ENCODE measurements at regions not wholly inside any gene's neighbourhood (a gene's known extent, or its start where the extent isn't known, plus 50 kb on each side); places are given as distances from the start of the nearest gene placed in this dataset.

- H3K36me3 ChIP-seq (ENCODE audit: insufficient read depth, insufficient read length, low read length), result no peaks in the 10 kb centered on the region
Measured at GRCh38 chr14:71301611-71302010, 394.4 kb downstream of the PCNX1 start.

GRCh38 chr14:71304690-71305089 is 397.4 kb downstream of the PCNX1 start:
- no peak for DNase-seq (ENCODE audit: low read depth, low spot score)
- H3K36me3 ChIP-seq (ENCODE audit: insufficient read depth, insufficient read length, low read length), result no peaks in the 10 kb centered on the region
- H3K9me3 ChIP-seq (ENCODE audit: insufficient read depth, low read length), result peaks cover 28% of the 10 kb centered on the region; the same call in 1 of the 2 replicates
- no peaks in the 10 kb centered on the region for H3K4me1 ChIP-seq (ENCODE audit: insufficient read depth, insufficient read length)
- TF ChIP-seq YY1 (IDR thresholded peaks at IDR 0.05; ENCODE audit: insufficient read depth, insufficient read length), result no peak
- TF ChIP-seq ZNF274 (IDR thresholded peaks at IDR 0.05; ENCODE audit: low read depth, low read length), result peak; percentile 75
- no peaks in the 10 kb centered on the region for H3K27me3 ChIP-seq (ENCODE audit: insufficient read depth, insufficient read length)
- H3K4me3 ChIP-seq (ENCODE audit: insufficient read length, low read depth), result no peak overlapping the region
- no peak overlapping the region for H3K9ac ChIP-seq (ENCODE audit: insufficient read length, low read depth)

More at GRCh38 chr14:71301611-71302010, 394.4 kb downstream of the PCNX1 start:
- no peaks in the 10 kb centered on the region for H3K27me3 ChIP-seq (ENCODE audit: insufficient read depth, insufficient read length)
- DNase-seq (ENCODE audit: low read depth, low spot score), result no peak
- TF ChIP-seq YY1 (IDR thresholded peaks at IDR 0.05; ENCODE audit: insufficient read depth, insufficient read length) (no peak), SUZ12 (IDR thresholded peaks at IDR 0.05; ENCODE audit: extremely low read depth, insufficient read depth, insufficient read length) (no peak), ZNF274 (IDR thresholded peaks at IDR 0.05; ENCODE audit: low read depth, low read length) (no peak)
- no peak overlapping the region for H3K4me3 ChIP-seq (ENCODE audit: insufficient read length, low read depth)
- no peak overlapping the region for H3K9ac ChIP-seq (ENCODE audit: insufficient read length, low read depth)
- H3K4me1 ChIP-seq (ENCODE audit: insufficient read depth, insufficient read length), result no peaks in the 10 kb centered on the region
- peaks cover 28% of the 10 kb centered on the region; the same call in 1 of the 2 replicates for H3K9me3 ChIP-seq (ENCODE audit: insufficient read depth, low read length)

DNA sequence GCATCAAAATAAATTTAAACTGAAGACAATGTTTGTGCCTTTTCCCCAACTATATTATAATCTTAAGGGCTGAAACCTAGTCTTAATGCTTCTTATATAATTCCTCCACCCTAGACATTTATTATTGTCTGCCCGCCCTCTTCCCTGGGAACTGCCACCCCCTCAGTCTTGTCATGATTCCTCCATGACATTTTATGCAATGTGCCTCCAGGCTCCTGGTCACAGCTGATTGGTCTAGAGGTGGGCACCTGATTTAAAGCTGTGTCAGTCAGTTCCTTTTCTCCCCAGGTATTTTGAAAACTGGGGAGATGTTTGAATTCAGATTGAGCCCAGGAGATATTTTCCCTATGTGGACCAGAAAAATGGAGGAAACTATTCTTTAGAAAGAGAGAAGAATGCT is 401.4 kb downstream of the PCNX1 start:
- no peak for DNase-seq (ENCODE audit: low read depth, low spot score)
- H3K27me3 ChIP-seq (ENCODE audit: insufficient read depth, insufficient read length), result no peaks in the 10 kb centered on the region
- H3K9me3 ChIP-seq (ENCODE audit: insufficient read depth, low read length), result peaks cover 23% of the 10 kb centered on the region; the same call in 1 of the 2 replicates
- no peak overlapping the region for H3K9ac ChIP-seq (ENCODE audit: insufficient read length, low read depth)
- H3K4me1 ChIP-seq (ENCODE audit: insufficient read depth, insufficient read length), result no peaks in the 10 kb centered on the region
- no peak for TF ChIP-seq YY1 (IDR thresholded peaks at IDR 0.05; ENCODE audit: insufficient read depth, insufficient read length)
- TF ChIP-seq ZNF274 (IDR thresholded peaks at IDR 0.05; ENCODE audit: low read depth, low read length), result no peak
- TF ChIP-seq SUZ12 (IDR thresholded peaks at IDR 0.05; ENCODE audit: extremely low read depth, insufficient read depth, insufficient read length), result no peak
- H3K4me3 ChIP-seq (ENCODE audit: insufficient read length, low read depth), result no peak overlapping the region
- no peaks in the 10 kb centered on the region for H3K36me3 ChIP-seq (ENCODE audit: insufficient read depth, insufficient read length, low read length)

DNA sequence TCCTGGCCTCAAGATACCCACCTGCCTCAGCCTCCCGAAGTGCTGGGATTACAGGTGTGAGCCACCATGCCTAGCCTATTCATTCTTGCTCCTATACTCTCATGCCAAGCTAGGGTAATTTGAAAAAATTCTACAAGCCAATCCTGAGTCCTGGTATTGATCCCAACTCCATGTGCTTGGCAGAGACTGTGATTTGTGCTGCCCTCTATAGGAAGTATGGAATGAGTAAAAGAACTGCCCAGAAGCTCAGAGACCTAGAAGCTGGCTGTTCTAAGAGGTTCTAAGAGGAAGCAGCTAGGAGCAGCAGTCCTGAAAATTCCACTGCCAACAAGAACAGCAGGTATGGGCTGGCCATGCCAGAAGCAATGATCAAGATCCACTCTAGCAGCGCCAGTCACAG is 402.5 kb downstream of the PCNX1 start:
- H3K4me1 ChIP-seq (ENCODE audit: insufficient read depth, insufficient read length), result no peaks in the 10 kb centered on the region
- TF ChIP-seq SUZ12 (IDR thresholded peaks at IDR 0.05; ENCODE audit: extremely low read depth, insufficient read depth, insufficient read length) (no peak), ZNF274 (IDR thresholded peaks at IDR 0.05; ENCODE audit: low read depth, low read length) (no peak), YY1 (IDR thresholded peaks at IDR 0.05; ENCODE audit: insufficient read depth, insufficient read length) (no peak)
- no peak for DNase-seq (ENCODE audit: low read depth, low spot score)
- no peaks in the 10 kb centered on the region for H3K36me3 ChIP-seq (ENCODE audit: insufficient read depth, insufficient read length, low read length)
- H3K27me3 ChIP-seq (ENCODE audit: insufficient read depth, insufficient read length), result no peaks in the 10 kb centered on the region
- no peak overlapping the region for H3K4me3 ChIP-seq (ENCODE audit: insufficient read length, low read depth)
- no peak overlapping the region for H3K9ac ChIP-seq (ENCODE audit: insufficient read length, low read depth)
- H3K9me3 ChIP-seq (ENCODE audit: insufficient read depth, low read length), result peaks cover 16% of the 10 kb centered on the region; the same call in 1 of the 2 replicates

- Histone ChIP-seq H3K9me3 (ENCODE audit: insufficient read depth, low read length) (peaks cover 3% of the 10 kb centered on the region; the same call in 1 of the 2 replicates), H3K9ac (ENCODE audit: insufficient read length, low read depth) (no peak overlapping the region), H3K36me3 (ENCODE audit: insufficient read depth, insufficient read length, low read length) (no peaks in the 10 kb centered on the region), H3K27me3 (ENCODE audit: insufficient read depth, insufficient read length) (no peaks in the 10 kb centered on the region), H3K4me3 (ENCODE audit: insufficient read length, low read depth) (no peak overlapping the region), H3K4me1 (ENCODE audit: insufficient read depth, insufficient read length) (no peaks in the 10 kb centered on the region)
- TF ChIP-seq YY1 (IDR thresholded peaks at IDR 0.05; ENCODE audit: insufficient read depth, insufficient read length) (no peak), ZNF274 (IDR thresholded peaks at IDR 0.05; ENCODE audit: low read depth, low read length) (no peak), SUZ12 (IDR thresholded peaks at IDR 0.05; ENCODE audit: extremely low read depth, insufficient read depth, insufficient read length) (no peak)
- no peak for DNase-seq (ENCODE audit: low read depth, low spot score)
Measured at GRCh38 chr14:71311061-71311460, 403.8 kb downstream of the PCNX1 start.

DNA sequence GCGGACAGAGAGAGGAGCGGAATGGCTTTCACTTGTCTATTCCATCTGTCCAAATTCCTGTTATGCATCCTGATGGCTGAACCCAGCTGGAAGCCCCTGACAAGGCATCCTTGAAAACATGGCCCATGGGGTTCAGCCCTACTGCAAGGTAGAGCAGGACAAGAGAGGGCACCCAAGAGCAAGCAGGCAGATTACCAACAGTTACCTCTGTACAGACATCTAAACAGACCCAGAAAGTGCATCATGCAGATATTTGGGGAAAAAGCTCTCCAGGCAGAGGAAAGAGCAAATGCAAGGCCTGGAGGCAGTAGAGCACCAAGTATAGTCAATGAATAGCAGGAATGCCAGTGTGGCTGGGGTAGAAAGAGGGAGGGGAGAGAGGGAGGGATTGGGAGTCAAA is 407.5 kb downstream of the PCNX1 start:
- no peak for DNase-seq (ENCODE audit: low read depth, low spot score)
- Histone ChIP-seq H3K4me1 (ENCODE audit: insufficient read depth, insufficient read length) (no peaks in the 10 kb centered on the region), H3K9ac (ENCODE audit: insufficient read length, low read depth) (no peak overlapping the region), H3K9me3 (ENCODE audit: insufficient read depth, low read length) (no peaks in the 10 kb centered on the region), H3K36me3 (ENCODE audit: insufficient read depth, insufficient read length, low read length) (no peaks in the 10 kb centered on the region), H3K27me3 (ENCODE audit: insufficient read depth, insufficient read length) (no peaks in the 10 kb centered on the region), H3K4me3 (ENCODE audit: insufficient read length, low read depth) (no peak overlapping the region)
- TF ChIP-seq YY1 (IDR thresholded peaks at IDR 0.05; ENCODE audit: insufficient read depth, insufficient read length) (no peak), ZNF274 (IDR thresholded peaks at IDR 0.05; ENCODE audit: low read depth, low read length) (no peak), SUZ12 (IDR thresholded peaks at IDR 0.05; ENCODE audit: extremely low read depth, insufficient read depth, insufficient read length) (no peak)

DNA sequence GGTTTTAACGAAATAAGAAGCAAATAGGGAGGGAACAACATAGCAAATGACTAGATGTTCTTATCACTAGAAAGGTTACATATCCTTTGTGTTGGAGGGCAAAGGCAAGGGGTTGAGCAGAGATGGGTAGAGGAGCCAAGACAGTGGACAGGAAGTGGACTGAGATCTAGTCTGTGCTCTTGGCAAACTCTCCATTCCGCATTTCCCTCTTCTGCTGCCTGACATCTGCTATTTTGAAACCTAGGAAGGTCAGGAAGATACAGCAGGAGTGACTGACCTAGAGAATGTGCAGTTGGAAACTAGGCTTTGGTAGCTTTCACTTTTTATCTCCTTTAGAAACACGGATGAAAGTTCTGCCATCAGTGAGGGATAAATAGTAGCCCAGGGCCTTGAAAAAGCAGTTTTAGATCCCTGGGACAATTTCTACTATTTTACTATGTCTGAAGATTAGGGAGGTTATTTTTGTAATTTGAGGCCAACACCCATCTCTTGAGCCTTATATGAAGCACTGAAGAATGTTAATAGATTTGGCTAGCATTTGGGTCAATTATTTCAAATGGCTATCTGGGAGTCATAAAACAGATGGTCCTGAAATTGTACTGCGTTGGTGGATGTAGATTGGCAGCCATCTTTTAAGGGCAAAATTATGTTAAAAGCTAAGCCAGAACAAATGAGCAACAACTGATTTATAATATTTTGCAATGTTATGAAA is 410.3 kb downstream of the PCNX1 start:
- DNase-seq (ENCODE audit: low read depth, low spot score), result no peak
- Histone ChIP-seq H3K9ac (ENCODE audit: insufficient read length, low read depth) (no peak overlapping the region), H3K4me1 (ENCODE audit: insufficient read depth, insufficient read length) (no peaks in the 10 kb centered on the region), H3K9me3 (ENCODE audit: insufficient read depth, low read length) (no peaks in the 10 kb centered on the region), H3K27me3 (ENCODE audit: insufficient read depth, insufficient read length) (no peaks in the 10 kb centered on the region), H3K36me3 (ENCODE audit: insufficient read depth, insufficient read length, low read length) (no peaks in the 10 kb centered on the region), H3K4me3 (ENCODE audit: insufficient read length, low read depth) (no peak overlapping the region)
- TF ChIP-seq ZNF274 (IDR thresholded peaks at IDR 0.05; ENCODE audit: low read depth, low read length), result no peak
- TF ChIP-seq YY1 (IDR thresholded peaks at IDR 0.05; ENCODE audit: insufficient read depth, insufficient read length), result no peak
- TF ChIP-seq SUZ12 (IDR thresholded peaks at IDR 0.05; ENCODE audit: extremely low read depth, insufficient read depth, insufficient read length), result no peak
